Neutrophil (primary cell): ENCODE measurements at regions not wholly inside any gene's neighbourhood (a gene's known extent, or its start where the extent isn't known, plus 50 kb on each side); places are given as distances from the start of the nearest gene placed in this dataset.

Source experiments
- H3K27ac ChIP-seq: fragments of 200-600 bp; sonication (generic); 2 replicates; pipeline ENCODE4 v1.5.1; 2016; ENCODE audit warnings: mild to moderate bottlenecking, moderate library complexity
- H3K27me3 ChIP-seq: fragments of 200-600 bp; sonication (generic); 2 replicates; pipeline ENCODE4 v1.6.0; 2016; ENCODE audit warnings: mild to moderate bottlenecking
- H3K36me3 ChIP-seq: fragments of 200-600 bp; sonication (generic); 2 replicates; pipeline ENCODE4 v1.5.1; 2017
- H3K4me1 ChIP-seq, 2 experiments: fragments of 200-600 bp in 1 of 2; sonication (generic) in 1 of 2; 1 replicate in 1 of 2; 2 replicates in 1 of 2; pipeline versions ENCODE4 v1.5.1 to v1.6.1; 2013 to 2016; ENCODE audit warnings: low read depth in 1 of 2, low read length in 1 of 2, mild to moderate bottlenecking in 1 of 2, moderate library complexity in 1 of 2; ENCODE audit not compliant: control insufficient read depth in 1 of 2, insufficient read depth in 1 of 2
- H3K4me3 ChIP-seq, 2 experiments: fragments of 200-600 bp in 1 of 2; sonication (generic) in 1 of 2; 1 replicate in 1 of 2; 2 replicates in 1 of 2; pipeline ENCODE4 v1.5.1; 2013 to 2016; ENCODE audit warnings: low read depth in 1 of 2, low read length in 1 of 2, mild to moderate bottlenecking in 1 of 2, moderate library complexity in 1 of 2
- H3K9me3 ChIP-seq: fragments of 200-600 bp; sonication (generic); 2 replicates; pipeline ENCODE4 v1.5.1; 2016
- TF ChIP-seq, protein P1 (sequence below): fragments of 200-600 bp; sonication (generic); IDR thresholded peaks from 2 replicates; pipeline ENCODE4 v1.5.1; 2016; ENCODE audit warnings: antibody characterized with exemption

- H3K27ac ChIP-seq, result no peak overlapping the region
- H3K9me3 ChIP-seq, result no peaks in the 10 kb centered on the region
- H3K4me3 ChIP-seq, result no peak overlapping the region
- H3K27me3 ChIP-seq, result no peaks in the 10 kb centered on the region
- H3K4me1 ChIP-seq, result peaks cover 0 to 4% of the 10 kb centered on the region in 2 experiments
- H3K36me3 ChIP-seq, result no peaks in the 10 kb centered on the region
- TF ChIP-seq, protein P1, sequence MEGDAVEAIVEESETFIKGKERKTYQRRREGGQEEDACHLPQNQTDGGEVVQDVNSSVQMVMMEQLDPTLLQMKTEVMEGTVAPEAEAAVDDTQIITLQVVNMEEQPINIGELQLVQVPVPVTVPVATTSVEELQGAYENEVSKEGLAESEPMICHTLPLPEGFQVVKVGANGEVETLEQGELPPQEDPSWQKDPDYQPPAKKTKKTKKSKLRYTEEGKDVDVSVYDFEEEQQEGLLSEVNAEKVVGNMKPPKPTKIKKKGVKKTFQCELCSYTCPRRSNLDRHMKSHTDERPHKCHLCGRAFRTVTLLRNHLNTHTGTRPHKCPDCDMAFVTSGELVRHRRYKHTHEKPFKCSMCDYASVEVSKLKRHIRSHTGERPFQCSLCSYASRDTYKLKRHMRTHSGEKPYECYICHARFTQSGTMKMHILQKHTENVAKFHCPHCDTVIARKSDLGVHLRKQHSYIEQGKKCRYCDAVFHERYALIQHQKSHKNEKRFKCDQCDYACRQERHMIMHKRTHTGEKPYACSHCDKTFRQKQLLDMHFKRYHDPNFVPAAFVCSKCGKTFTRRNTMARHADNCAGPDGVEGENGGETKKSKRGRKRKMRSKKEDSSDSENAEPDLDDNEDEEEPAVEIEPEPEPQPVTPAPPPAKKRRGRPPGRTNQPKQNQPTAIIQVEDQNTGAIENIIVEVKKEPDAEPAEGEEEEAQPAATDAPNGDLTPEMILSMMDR, result no peak
These were observed 188.7 kb downstream of the TTC8 start for GRCh38 chr14:89013098-89013504.

DNA sequence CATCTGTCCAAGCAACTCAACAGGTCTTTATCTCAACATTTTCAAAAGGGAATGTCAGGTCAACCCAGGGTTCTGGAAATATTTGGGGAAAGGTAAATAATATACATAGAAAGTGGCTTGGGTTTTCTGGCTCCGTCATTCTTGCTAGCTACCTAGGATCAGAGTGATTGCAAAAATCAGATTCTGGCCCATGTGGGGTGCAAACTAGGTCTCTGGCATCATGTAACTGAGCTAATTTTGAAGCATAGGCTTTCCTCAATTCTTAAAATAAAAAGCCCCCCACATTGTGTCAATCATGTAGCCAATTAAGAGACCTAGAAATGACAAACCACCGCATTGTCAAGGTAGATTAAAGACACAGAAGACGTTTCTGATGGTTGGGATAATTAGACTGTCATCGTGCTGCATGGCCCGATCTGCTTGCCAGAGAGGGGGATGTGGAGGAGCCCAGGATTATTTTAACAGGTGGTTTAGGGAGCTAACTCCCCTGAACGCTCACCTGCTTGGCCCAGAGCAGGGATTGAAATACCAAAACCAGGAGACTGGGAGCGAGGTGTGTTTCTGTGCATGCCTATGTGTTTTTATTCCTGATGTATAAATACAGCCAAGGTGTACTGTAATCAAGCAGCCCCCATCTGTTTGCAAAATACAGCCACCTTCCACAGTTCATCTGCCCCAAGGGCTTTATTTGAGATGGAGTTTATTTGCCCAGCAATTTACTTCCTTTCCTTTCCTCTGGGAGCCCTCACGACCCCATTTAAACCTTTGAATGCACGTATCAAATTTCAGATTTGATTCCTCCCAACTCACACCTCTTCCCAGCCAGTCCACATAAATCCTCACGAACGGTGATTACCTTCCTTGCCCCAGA is 189.5 kb downstream of the TTC8 start:
- H3K27ac ChIP-seq, result no peak overlapping the region
- peaks cover 0 to 4% of the 10 kb centered on the region in 2 experiments for H3K4me1 ChIP-seq
- no peak overlapping the region for H3K4me3 ChIP-seq
- TF ChIP-seq, protein P1, result no peak
- H3K36me3 ChIP-seq, result no peaks in the 10 kb centered on the region
- H3K9me3 ChIP-seq, result no peaks in the 10 kb centered on the region
- H3K27me3 ChIP-seq, result no peaks in the 10 kb centered on the region

DNA sequence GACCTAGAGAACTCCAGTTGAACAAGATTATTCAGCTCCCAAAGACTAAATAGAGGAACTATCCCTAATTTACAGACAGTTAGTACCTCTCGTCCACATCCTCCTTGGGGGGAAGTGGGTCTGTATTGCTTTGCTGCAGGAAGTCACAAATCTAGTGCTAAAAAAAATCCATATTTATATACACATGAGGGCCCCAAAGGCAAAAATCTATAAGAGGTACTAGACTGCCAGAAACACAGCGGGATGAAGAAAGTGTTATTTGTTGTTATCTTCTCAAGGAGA is 190.1 kb downstream of the TTC8 start:
- Histone ChIP-seq H3K27me3 (no peaks in the 10 kb centered on the region), H3K27ac (no peak overlapping the region), H3K9me3 (no peaks in the 10 kb centered on the region), H3K4me1 (peaks cover 0 to 4% of the 10 kb centered on the region in 2 experiments), H3K4me3 (no peak overlapping the region), H3K36me3 (no peaks in the 10 kb centered on the region)
- TF ChIP-seq, protein P1, result no peak

DNA sequence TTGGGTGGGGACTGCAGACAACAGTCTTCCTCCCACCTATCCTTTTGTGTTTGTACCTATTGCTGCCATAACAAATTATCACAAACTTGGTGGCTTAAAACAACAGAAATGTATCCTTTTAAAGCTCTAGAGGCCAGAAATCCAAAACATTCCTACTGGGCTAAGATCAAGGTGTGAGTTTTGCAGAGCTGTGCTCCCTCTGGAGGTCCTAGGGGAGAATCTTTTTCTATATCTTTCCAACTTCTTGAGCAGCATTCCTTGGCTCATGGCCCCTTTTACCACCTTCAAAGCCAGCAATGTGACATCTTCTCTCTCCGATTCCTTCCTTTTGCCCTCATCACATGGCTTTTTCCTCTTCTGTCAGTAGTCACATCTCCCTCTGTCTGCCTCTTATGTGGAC is 190.6 kb downstream of the TTC8 start:
- Histone ChIP-seq H3K36me3 (no peaks in the 10 kb centered on the region), H3K4me3 (no peak overlapping the region), H3K27ac (no peak overlapping the region), H3K9me3 (no peaks in the 10 kb centered on the region), H3K27me3 (no peaks in the 10 kb centered on the region), H3K4me1 (peaks cover 0 to 4% of the 10 kb centered on the region in 2 experiments)
- TF ChIP-seq, protein P1, result no peak

DNA sequence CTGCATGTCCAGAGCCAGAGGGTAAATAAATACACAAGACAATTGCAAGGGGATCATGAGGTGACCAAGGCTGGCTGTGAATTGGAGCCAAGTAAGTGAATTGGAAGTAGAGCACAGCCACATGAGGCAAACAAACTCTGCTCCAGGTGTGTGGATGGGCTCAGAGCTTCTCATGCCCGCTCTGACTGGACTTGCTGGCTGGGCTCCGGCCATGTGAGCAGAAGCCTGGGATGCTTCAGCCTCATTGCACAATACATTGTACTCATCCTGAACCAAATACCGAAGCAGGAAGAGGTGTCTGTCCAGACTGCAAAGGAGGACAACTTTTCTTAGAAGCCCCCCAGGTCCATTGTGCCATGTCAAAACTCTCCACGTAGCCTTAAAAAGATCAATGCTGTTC is 193.0 kb downstream of the TTC8 start:
- Histone ChIP-seq H3K9me3 (no peaks in the 10 kb centered on the region), H3K36me3 (no peaks in the 10 kb centered on the region), H3K4me1 (peaks cover 0 to 4% of the 10 kb centered on the region in 2 experiments), H3K27ac (no peak overlapping the region), H3K4me3 (no peak overlapping the region), H3K27me3 (no peaks in the 10 kb centered on the region)
- TF ChIP-seq, protein P1, result no peak
